K562 (cell line): ENCODE measurements at regions not wholly inside any gene's neighbourhood (a gene's known extent, or its start where the extent isn't known, plus 50 kb on each side); places are given as distances from the start of the nearest gene placed in this dataset.

Experiments
- ATAC-seq: fragments of 200-7000 bp; cut with Tn5 transposase; 3 replicates; pipeline ENCODE4 v1.9.1; 2020; ENCODE audit warnings: moderate library complexity
- BruUV-seq: library from RNA; stranded (reverse); fragments of 400-500 nt; replicated peaks from 2 replicates; lab custom pipeline; 2021; lab: Mats Ljungman, UMichigan
- CTCF ChIA-PET: fragments of 300-600 bp; formaldehyde crosslinking; extraction: SDS; loops from one replicate; lab custom pipeline; 2021; ENCODE audit warnings: low intra/inter-chr PET ratio; lab: Yijun Ruan, JAX
- POLR2A ChIA-PET: fragments of 300-600, 350-650 bp; sonication (Branson Sonifier 250); formaldehyde crosslinking; extraction: SDS; loops from one replicate; lab custom pipeline; 2021; ENCODE audit warnings: antibody characterized with exemption, inconsistent platforms; lab: Yijun Ruan, JAX
- DNase-seq, 4 experiments: peaks; one replicate each; pipeline versions ENCODE4 v3.0.0 to v3.0.0-alpha.2; 2011 to 2018; ENCODE audit warnings: low spot score in 3 of 4, mixed read lengths in 3 of 4; ENCODE audit errors: extremely low read depth in 1 of 4
- FAIRE-seq: peaks from 2 replicates; lab custom pipeline; 2011; peaks lifted over from hg19 to GRCh38; lab: Jason Lieb, UNC
- H2AFZ ChIP-seq: 2 replicates; pipeline ENCODE4 v1.6.0; 2011; ENCODE audit warnings: low read depth, low read length, control low read depth, inconsistent platforms
- H3K27ac ChIP-seq: fragments of 200-600 bp; 3 replicates; pipeline ENCODE4 v1.8.0; 2011; ENCODE audit warnings: low read depth, mild to moderate bottlenecking, control low read depth, inconsistent platforms, low read length, moderate library complexity, mixed read lengths; ENCODE audit errors: extremely low read depth
- H3K27me3 ChIP-seq, 2 experiments: fragments of 300-600 bp in 1 of 2; 2 replicates in 1 of 2; 3 replicates in 1 of 2; pipeline versions ENCODE4 v1.6.0 to v1.8.0; 2011; ENCODE audit warnings: inconsistent platforms in 2 of 2, low read length in 2 of 2, mild to moderate bottlenecking in 1 of 2, mixed read lengths in 1 of 2, moderate library complexity in 1 of 2; ENCODE audit not compliant: control insufficient read depth in 2 of 2, insufficient read depth in 2 of 2
- H3K36me3 ChIP-seq: fragments of 300-600 bp; 3 replicates; pipeline ENCODE4 v1.8.0; 2011; ENCODE audit warnings: mild to moderate bottlenecking, low read length, inconsistent platforms; ENCODE audit not compliant: control insufficient read depth, insufficient read depth
- H3K4me1 ChIP-seq, 2 experiments: fragments of 200-600 bp in 1 of 2; replicated peaks in 1 of 2; 2 replicates in 1 of 2; 3 replicates in 1 of 2; pipeline versions ENCODE4 v1.5.1 to v1.8.0; 2011; ENCODE audit warnings: inconsistent platforms in 2 of 2, low read length in 2 of 2, mild to moderate bottlenecking in 1 of 2, mixed read lengths in 1 of 2, moderate library complexity in 1 of 2; ENCODE audit not compliant: control insufficient read depth in 2 of 2, insufficient read depth in 2 of 2
- H3K4me2 ChIP-seq: 2 replicates; pipeline ENCODE4 v1.6.1; 2011; ENCODE audit warnings: low read length, control low read depth, inconsistent platforms, mixed read lengths; ENCODE audit not compliant: insufficient read depth
- H3K4me3 ChIP-seq: fragments of 200-600 bp; sonication (generic), shearing (Covaris generic); 2 replicates; pipeline ENCODE4 v1.5.1; 2016; ENCODE audit warnings: control low read depth, inconsistent platforms
- H3K79me2 ChIP-seq: fragments of 200-600 bp; 3 replicates; pipeline ENCODE4 v1.8.0; 2011; ENCODE audit warnings: low read length, inconsistent platforms; ENCODE audit not compliant: control insufficient read depth, insufficient read depth
- H3K9ac ChIP-seq, 2 experiments: 2 replicates each; pipeline versions ENCODE4 v1.6.0 to v1.6.1; 2011; ENCODE audit warnings: low read depth in 2 of 2, low read length in 2 of 2, control low read depth in 1 of 2, inconsistent platforms in 1 of 2, mild to moderate bottlenecking in 1 of 2, mixed read lengths in 1 of 2; ENCODE audit not compliant: insufficient read depth in 1 of 2
- H3K9me1 ChIP-seq: one replicate; pipeline ENCODE4 v1.6.0; 2011; ENCODE audit warnings: inconsistent platforms, mild to moderate bottlenecking, low read length, moderate library complexity; ENCODE audit not compliant: control insufficient read depth, insufficient read depth
- H3K9me3 ChIP-seq: replicated peaks from 2 replicates; pipeline ENCODE4 v1.5.1; 2011; ENCODE audit warnings: low read depth, low read length, inconsistent platforms; ENCODE audit not compliant: control insufficient read depth, insufficient read depth
- H4K20me1 ChIP-seq: replicated peaks from 2 replicates; pipeline ENCODE4 v1.6.1; 2011; ENCODE audit warnings: low read length, inconsistent platforms, mixed read lengths; ENCODE audit not compliant: control insufficient read depth, insufficient read depth
- E2F4 ChIP-seq: sonication (generic); formaldehyde crosslinking; IDR thresholded peaks from 2 replicates; pipeline ENCODE4 v1.8.0; 2022; ENCODE audit warnings: mild to moderate bottlenecking, low read depth, missing genetic modification reagents
- L3MBTL2 ChIP-seq: fragments of 450-650 bp; IDR thresholded peaks from 2 replicates; pipeline ENCODE4 v1.6.1; 2016; ENCODE audit warnings: mild to moderate bottlenecking, moderate library complexity
- MTA3 ChIP-seq: fragments of 450-650 bp; formaldehyde crosslinking; IDR thresholded peaks from 2 replicates; pipeline ENCODE4 v1.6.1; 2017; ENCODE audit warnings: mild to moderate bottlenecking, borderline replicate concordance
- MYNN ChIP-seq, 2 experiments: sonication (generic); formaldehyde crosslinking in 1 of 2; IDR thresholded peaks; 2 replicates each; pipeline versions ENCODE4 v1.5.0 to v1.6.1; 2016 to 2020; ENCODE audit warnings: antibody characterized with exemption in 1 of 2, missing genetic modification reagents in 1 of 2
- PBX2 ChIP-seq, 2 experiments: IDR thresholded peaks in 1 of 2; conservative IDR thresholded peaks in 1 of 2; 2 replicates each; pipeline ENCODE4 v1.6.1; 2016; ENCODE audit warnings: low read depth in 2 of 2, mild to moderate bottlenecking in 1 of 2, missing compliant biosample characterization in 1 of 2, missing genetic modification characterization in 1 of 2, moderate library complexity in 1 of 2
- RBM17 ChIP-seq: fragments of 200-400 bp; formaldehyde crosslinking; IDR thresholded peaks from 2 replicates; pipeline ENCODE4 v1.6.1; 2017; ENCODE audit warnings: low read depth, mild to moderate bottlenecking, low read length, borderline replicate concordance
- SP2 ChIP-seq: IDR thresholded peaks from 2 replicates; pipeline ENCODE4 v1.6.1; 2011; ENCODE audit warnings: mild to moderate bottlenecking, low read depth, low read length, moderate library complexity; ENCODE audit not compliant: poor library complexity, severe bottlenecking; ENCODE audit errors: extremely low read depth
- SRSF7 ChIP-seq: fragments of 200-400 bp; formaldehyde crosslinking; optimal IDR thresholded peaks from 2 replicates; pipeline ENCODE3; 2017; ENCODE audit warnings: mild to moderate bottlenecking, low read depth, low read length
- TCFL5 ChIP-seq: fragments of 250-450 bp; sonication (Bioruptor Pico); conservative IDR thresholded peaks from 2 replicates; pipeline ENCODE4 v1.6.1; 2021; ENCODE audit warnings: mild to moderate bottlenecking, moderate library complexity, matching md5 sums
- TSHZ1 ChIP-seq: fragments of 250-450 bp; sonication (Bioruptor Pico); IDR thresholded peaks from 2 replicates; pipeline ENCODE4 v1.4.0; 2020; ENCODE audit warnings: mild to moderate bottlenecking, moderate library complexity
- VEZF1 ChIP-seq: fragments of 200-800 bp; sonication (Bioruptor generic); IDR thresholded peaks from 2 replicates; pipeline ENCODE4 v1.6.1; 2017; ENCODE audit warnings: missing genetic modification characterization, missing compliant biosample characterization
- ZC3H4 ChIP-seq: sonication (generic); formaldehyde crosslinking; IDR thresholded peaks from 2 replicates; pipeline ENCODE4 v1.9.0; 2021; ENCODE audit warnings: missing genetic modification reagents, borderline replicate concordance
- WGBS: fragments of 100-300 bp; shearing (Covaris generic); methylation state at CpG from one replicate; pipeline ENCODE4 v1.1.6; 2016; ENCODE audit warnings: low coverage, mixed read lengths; ENCODE audit not compliant: insufficient coverage; ENCODE audit errors: missing lambda C conversion rate; 5-methylcytosine and 5-hydroxymethylcytosine counted together
- in situ Hi-C: fragments of 300-500 bp; cut with MboI; formaldehyde crosslinking; loops from 4 replicates; pipeline ENCODE4 v1.15.0; 2018; ENCODE audit warnings: inconsistent platforms, mixed read lengths
- intact Hi-C: fragments of 100-400 bp; cut with micrococcal nuclease; formaldehyde crosslinking; loops from 2 replicates; pipeline ENCODE4 v1.14.2; 2022

GRCh38 chr1:60959701-60960100 lies 122.7 kb upstream of the NFIA start:
- H3K9me3 ChIP-seq = peaks cover 10% of the 10 kb centered on the region; the same call in 1 of the 2 replicates
- no peaks in the 10 kb centered on the region for H4K20me1 ChIP-seq
- no peak overlapping the region for H3K27ac ChIP-seq
- BruUV-seq = no TSS peak
- TF ChIP-seq TCFL5 (CRISPR knock-in tag) (no peak), L3MBTL2 (no peak), SP2 (no peak), E2F4 (no peak), SRSF7 (no peak), MTA3 (no peak), TSHZ1 (CRISPR knock-in tag) (no peak), MYNN (IDR thresholded peaks at IDR 0.05) (no peak), MYNN (CRISPR knock-in tag; IDR thresholded peaks at IDR 0.05) (no peak), RBM17 (no peak), ZC3H4 (CRISPR knock-in tag) (no peak), VEZF1 (CRISPR knock-in tag) (no peak), PBX2 (CRISPR knock-in tag; IDR thresholded peaks at IDR 0.05; ENCODE audit: low read depth) (no peak), PBX2 (tag; conservative IDR thresholded peaks at IDR 0.05; ENCODE audit: low read depth) (no peak)
- FAIRE-seq (no peak), ATAC-seq (no peak), DNase-seq (no peak)
- POLR2A ChIA-PET = no interaction called here
- no peaks in the 10 kb centered on the region for H3K79me2 ChIP-seq
- peak overlapping the region; percentile 42; the same call in 1 of the 2 replicates for H2AFZ ChIP-seq
- no peaks in the 10 kb centered on the region for H3K27me3 ChIP-seq
- no peak overlapping the region for H3K9ac ChIP-seq
- WGBS = 59% methylated on average over 1 of the region's 1 CpG
- no peak overlapping the region for H3K4me2 ChIP-seq
- peaks cover 6 to 31% of the 10 kb centered on the region in 2 experiments; a peak in 4 of 5 replicates for H3K4me1 ChIP-seq
- no peak overlapping the region for H3K4me3 ChIP-seq
- in situ Hi-C loops = no loop called here
- no peaks in the 10 kb centered on the region for H3K9me1 ChIP-seq
- intact Hi-C loops = no loop called here
- H3K36me3 ChIP-seq = peaks cover 2% of the 10 kb centered on the region; the same call in 2 of the 3 replicates
- CTCF ChIA-PET = no interaction called here
